ENCODE measurements at regions not wholly inside any gene's neighbourhood (a gene's known extent, or its start where the extent isn't known, plus 50 kb on each side); places are given as distances from the start of the nearest gene placed in this dataset.

GRCh38 chr22:22817468-22818201 is 70.0 kb upstream of the IGLL5 start:
- TF ChIP-seq POLR2A (IDR thresholded peaks at IDR 0.05) = no peak
- TF ChIP-seq, protein P1, sequence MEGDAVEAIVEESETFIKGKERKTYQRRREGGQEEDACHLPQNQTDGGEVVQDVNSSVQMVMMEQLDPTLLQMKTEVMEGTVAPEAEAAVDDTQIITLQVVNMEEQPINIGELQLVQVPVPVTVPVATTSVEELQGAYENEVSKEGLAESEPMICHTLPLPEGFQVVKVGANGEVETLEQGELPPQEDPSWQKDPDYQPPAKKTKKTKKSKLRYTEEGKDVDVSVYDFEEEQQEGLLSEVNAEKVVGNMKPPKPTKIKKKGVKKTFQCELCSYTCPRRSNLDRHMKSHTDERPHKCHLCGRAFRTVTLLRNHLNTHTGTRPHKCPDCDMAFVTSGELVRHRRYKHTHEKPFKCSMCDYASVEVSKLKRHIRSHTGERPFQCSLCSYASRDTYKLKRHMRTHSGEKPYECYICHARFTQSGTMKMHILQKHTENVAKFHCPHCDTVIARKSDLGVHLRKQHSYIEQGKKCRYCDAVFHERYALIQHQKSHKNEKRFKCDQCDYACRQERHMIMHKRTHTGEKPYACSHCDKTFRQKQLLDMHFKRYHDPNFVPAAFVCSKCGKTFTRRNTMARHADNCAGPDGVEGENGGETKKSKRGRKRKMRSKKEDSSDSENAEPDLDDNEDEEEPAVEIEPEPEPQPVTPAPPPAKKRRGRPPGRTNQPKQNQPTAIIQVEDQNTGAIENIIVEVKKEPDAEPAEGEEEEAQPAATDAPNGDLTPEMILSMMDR (IDR thresholded peaks at IDR 0.05) = no peak
